Mesenchymal stem cell (in vitro differentiated cells and primary cell): ENCODE measurements at regions not wholly inside any gene's neighbourhood (a gene's known extent, or its start where the extent isn't known, plus 50 kb on each side); places are given as distances from the start of the nearest gene placed in this dataset.
A peak's percentile ranks its signal among the peaks of the same experiment; 100 is the strongest.

Source experiments
- DNase-seq: peaks from one replicate; pipeline ENCODE4 v3.0.0-alpha.2; 2013
- H2AFZ ChIP-seq: one replicate; pipeline ENCODE4 v1.6.1; 2013; ENCODE audit warnings: low read depth, mild to moderate bottlenecking, control low read depth, inconsistent platforms, low read length, moderate library complexity
- H2AK5ac ChIP-seq: 2 replicates; pipeline ENCODE4 v1.6.1; 2013; ENCODE audit warnings: low read length, moderate library complexity, mild to moderate bottlenecking, inconsistent platforms; ENCODE audit not compliant: severe bottlenecking
- H2BK120ac ChIP-seq: one replicate; pipeline ENCODE4 v1.6.1; 2013; ENCODE audit warnings: low read depth, mild to moderate bottlenecking, inconsistent platforms, low read length, moderate library complexity
- H2BK12ac ChIP-seq, 2 experiments: one replicate each; pipeline ENCODE4 v1.6.1; 2013; ENCODE audit warnings: inconsistent platforms in 2 of 2, low read length in 2 of 2, mild to moderate bottlenecking in 2 of 2, moderate library complexity in 2 of 2, control low read depth in 1 of 2
- H2BK15ac ChIP-seq: one replicate; pipeline ENCODE4 v1.6.1; 2013; ENCODE audit warnings: mild to moderate bottlenecking, low read depth, inconsistent platforms; ENCODE audit not compliant: poor library complexity, severe bottlenecking
- H2BK5ac ChIP-seq: 2 replicates; pipeline ENCODE4 v1.6.1; 2013; ENCODE audit warnings: low read depth, mild to moderate bottlenecking, low read length, control low read depth, inconsistent platforms; ENCODE audit not compliant: poor library complexity, severe bottlenecking
- H3K14ac ChIP-seq, 2 experiments: one replicate each; pipeline ENCODE4 v1.6.1; 2013; ENCODE audit warnings: inconsistent platforms in 2 of 2, low read length in 2 of 2, control low read depth in 1 of 2, mild to moderate bottlenecking in 1 of 2, moderate library complexity in 1 of 2
- H3K18ac ChIP-seq, 2 experiments: one replicate each; pipeline ENCODE4 v1.6.1; 2013; ENCODE audit warnings: inconsistent platforms in 2 of 2, low read length in 2 of 2, control low read depth in 1 of 2, low read depth in 1 of 2, mild to moderate bottlenecking in 1 of 2
- H3K23ac ChIP-seq, 2 experiments: one replicate each; pipeline ENCODE4 v1.6.1; 2013; ENCODE audit warnings: inconsistent platforms in 2 of 2, low read length in 2 of 2, mild to moderate bottlenecking in 2 of 2, moderate library complexity in 2 of 2, control low read depth in 1 of 2
- H3K27ac ChIP-seq: 2 replicates; pipeline ENCODE4 v1.5.1; 2013; ENCODE audit warnings: mild to moderate bottlenecking, moderate library complexity, low read length, control low read depth, inconsistent platforms; ENCODE audit not compliant: poor library complexity, severe bottlenecking
- H3K27me3 ChIP-seq, 2 experiments: 2 replicates each; pipeline versions ENCODE4 v1.6.1 to v1.7.0; 2013; ENCODE audit warnings: low read length in 2 of 2, mild to moderate bottlenecking in 2 of 2, moderate library complexity in 2 of 2, control low read depth in 1 of 2, inconsistent platforms in 1 of 2; ENCODE audit not compliant: control insufficient read depth in 1 of 2, insufficient read depth in 1 of 2
- H3K36me3 ChIP-seq, 2 experiments: 2 replicates each; pipeline versions ENCODE4 v1.6.1 to v1.7.0; 2013; ENCODE audit warnings: low read length in 2 of 2, control low read depth in 1 of 2, inconsistent platforms in 1 of 2, low read depth in 1 of 2, mild to moderate bottlenecking in 1 of 2; ENCODE audit not compliant: insufficient read depth in 2 of 2, control insufficient read depth in 1 of 2
- H3K4ac ChIP-seq, 2 experiments: one replicate each; pipeline ENCODE4 v1.6.1; 2013; ENCODE audit warnings: inconsistent platforms in 2 of 2, low read length in 2 of 2, mild to moderate bottlenecking in 2 of 2, moderate library complexity in 2 of 2, control low read depth in 1 of 2, low read depth in 1 of 2
- H3K4me1 ChIP-seq: 2 replicates; pipeline ENCODE4 v1.6.1; 2013; ENCODE audit warnings: low read depth, low read length, control low read depth; ENCODE audit not compliant: control insufficient read depth, insufficient read depth
- H3K4me2 ChIP-seq: 2 replicates; pipeline ENCODE4 v1.6.1; 2013; ENCODE audit warnings: low read length, mild to moderate bottlenecking, inconsistent platforms; ENCODE audit not compliant: poor library complexity, severe bottlenecking
- H3K4me3 ChIP-seq, 2 experiments: 2 replicates each; pipeline versions ENCODE4 v1.5.1 to v1.7.0; 2013; ENCODE audit warnings: low read length in 2 of 2, mild to moderate bottlenecking in 2 of 2, control low read depth in 1 of 2, low read depth in 1 of 2; ENCODE audit not compliant: insufficient read depth in 1 of 2
- H3K79me1 ChIP-seq: replicated peaks from 2 replicates; pipeline ENCODE4 v1.6.1; 2013; ENCODE audit warnings: mild to moderate bottlenecking, control low read depth, low read length, inconsistent platforms; ENCODE audit not compliant: poor library complexity, severe bottlenecking
- H3K9ac ChIP-seq: 2 replicates; pipeline ENCODE4 v1.7.0; 2013; ENCODE audit warnings: mild to moderate bottlenecking, low read length, moderate library complexity
- H3K9me3 ChIP-seq: 2 replicates; pipeline ENCODE4 v1.7.0; 2013; ENCODE audit warnings: mild to moderate bottlenecking, low read length; ENCODE audit not compliant: control insufficient read depth
- H4K8ac ChIP-seq: one replicate; pipeline ENCODE4 v1.6.1; 2013; ENCODE audit warnings: inconsistent platforms, mild to moderate bottlenecking, low read length, moderate library complexity
- H4K91ac ChIP-seq: one replicate; pipeline ENCODE4 v1.6.1; 2013; ENCODE audit warnings: mild to moderate bottlenecking, low read length, inconsistent platforms
- WGBS: methylation state at CpG from one replicate; pipeline ENCODE4 v1.1.7; 2013; ENCODE audit warnings: mixed read lengths; 5-methylcytosine and 5-hydroxymethylcytosine counted together

GRCh38 chr4:186351668-186352194 lies 85.7 kb downstream of the F11 start:
- no peak for DNase-seq
- Histone ChIP-seq H3K4me1 (no peaks in the 10 kb centered on the region), H2BK5ac (no peak overlapping the region), H2BK120ac (no peak overlapping the region), H3K4ac (no peak overlapping the region), H3K18ac (no peak overlapping the region), H3K9me3 (peaks cover 3% of the 10 kb centered on the region), H3K4me3 (no peak overlapping the region), H3K79me1 (no peaks in the 10 kb centered on the region), H3K14ac (no peak overlapping the region), H3K27ac (no peak overlapping the region), H3K27me3 (no peaks in the 10 kb centered on the region), H2BK12ac (no peak overlapping the region), H3K23ac (no peak overlapping the region), H2AK5ac (no peak overlapping the region), H4K8ac (no peak overlapping the region), H3K9ac (no peak overlapping the region), H2BK15ac (no peak overlapping the region), H3K36me3 (no peaks in the 10 kb centered on the region), H3K4me2 (no peak overlapping the region), H4K91ac (no peak overlapping the region), H2AFZ (no peak overlapping the region)
- WGBS: 85% methylated on average over 6 of the region's 7 CpGs

GRCh38 chr4:186348433-186348832 lies 82.4 kb downstream of the F11 start:
- no peak overlapping the region for H2BK5ac ChIP-seq
- H3K4me2 ChIP-seq: no peak overlapping the region
- H4K8ac ChIP-seq: no peak overlapping the region
- H3K23ac ChIP-seq: no peak overlapping the region
- no peaks in the 10 kb centered on the region for H3K27me3 ChIP-seq
- no peaks in the 10 kb centered on the region for H3K36me3 ChIP-seq
- H2BK120ac ChIP-seq: no peak overlapping the region
- no peak overlapping the region for H3K27ac ChIP-seq
- H3K79me1 ChIP-seq: no peaks in the 10 kb centered on the region
- no peak overlapping the region for H2AFZ ChIP-seq
- no peak overlapping the region for H3K18ac ChIP-seq
- H4K91ac ChIP-seq: no peak overlapping the region
- H2BK15ac ChIP-seq: no peak overlapping the region
- H2AK5ac ChIP-seq: no peak overlapping the region
- H3K4me1 ChIP-seq: no peaks in the 10 kb centered on the region
- DNase-seq: no peak
- H3K14ac ChIP-seq: no peak overlapping the region
- H3K4me3 ChIP-seq: no peak overlapping the region
- no peak overlapping the region for H3K9ac ChIP-seq
- no peaks in the 10 kb centered on the region for H3K9me3 ChIP-seq
- no peak overlapping the region for H3K4ac ChIP-seq
- WGBS: 85% methylated on average over 9 of the region's 10 CpGs
- H2BK12ac ChIP-seq: no peak overlapping the region

GRCh38 chr4:186347743-186348142 lies 81.8 kb downstream of the F11 start:
- no peak overlapping the region for H4K91ac ChIP-seq
- no peak overlapping the region for H2BK5ac ChIP-seq
- no peak overlapping the region for H3K4me3 ChIP-seq
- H3K9ac ChIP-seq: no peak overlapping the region
- H3K4me1 ChIP-seq: no peaks in the 10 kb centered on the region
- peak overlapping the region in 1 of 2 experiments; percentile 48 for H3K14ac ChIP-seq
- H3K9me3 ChIP-seq: no peaks in the 10 kb centered on the region
- H4K8ac ChIP-seq: no peak overlapping the region
- no peak overlapping the region for H3K4ac ChIP-seq
- H2AFZ ChIP-seq: no peak overlapping the region
- H2AK5ac ChIP-seq: no peak overlapping the region
- no peak overlapping the region for H2BK12ac ChIP-seq
- no peak overlapping the region for H3K23ac ChIP-seq
- H2BK120ac ChIP-seq: no peak overlapping the region
- H3K18ac ChIP-seq: no peak overlapping the region
- no peaks in the 10 kb centered on the region for H3K79me1 ChIP-seq
- H3K4me2 ChIP-seq: no peak overlapping the region
- no peak for DNase-seq
- H3K36me3 ChIP-seq: no peaks in the 10 kb centered on the region
- no peaks in the 10 kb centered on the region for H3K27me3 ChIP-seq
- H3K27ac ChIP-seq: no peak overlapping the region
- WGBS: 62% methylated on average over 12 of the region's 12 CpGs
- H2BK15ac ChIP-seq: no peak overlapping the region

- WGBS: 27% methylated on average over 2 of the region's 3 CpGs
Observed at GRCh38 chr4:186345184-186345583, 79.2 kb downstream of the F11 start.

More at GRCh38 chr4:186345184-186345583, 79.2 kb downstream of the F11 start:
- Histone ChIP-seq H3K9me3 (peaks cover 12% of the 10 kb centered on the region), H3K23ac (no peak overlapping the region), H3K79me1 (no peaks in the 10 kb centered on the region), H2BK15ac (no peak overlapping the region), H2BK120ac (no peak overlapping the region), H3K4me3 (no peak overlapping the region), H3K27ac (no peak overlapping the region), H3K36me3 (no peaks in the 10 kb centered on the region), H3K27me3 (no peaks in the 10 kb centered on the region), H2AFZ (no peak overlapping the region), H3K4me2 (no peak overlapping the region), H4K91ac (no peak overlapping the region), H2AK5ac (no peak overlapping the region), H3K4me1 (no peaks in the 10 kb centered on the region), H2BK12ac (no peak overlapping the region), H3K4ac (no peak overlapping the region), H3K9ac (no peak overlapping the region), H3K14ac (no peak overlapping the region), H3K18ac (no peak overlapping the region), H4K8ac (no peak overlapping the region), H2BK5ac (no peak overlapping the region)
- DNase-seq: no peak
